Frontal cortex (tissue), 3 donors: ENCODE measurements at regions not wholly inside any gene's neighbourhood (a gene's known extent, or its start where the extent isn't known, plus 50 kb on each side); places are given as distances from the start of the nearest gene placed in this dataset.
"Not testable (repeated sequence)": the region's sequence is repeated elsewhere in the genome, so short reads cannot be mapped to it uniquely, and the experiment has no call there.

Experiments
- DNase-seq, 2 donors: peaks; one replicate each; pipeline ENCODE4 v3.0.0; 2012; ENCODE audit warnings: low spot score in 2 of 2
- FAIRE-seq: peaks from 2 replicates; lab custom pipeline; 2012; peaks lifted over from hg19 to GRCh38; lab: Jason Lieb, UNC
- donor health status: control.
- donor health status: control.
- donor health status: control.

GRCh38 chrX:25503826-25504225 is 488.1 kb upstream of the ARX start:
- no peak for FAIRE-seq
- no peak for DNase-seq

DNA sequence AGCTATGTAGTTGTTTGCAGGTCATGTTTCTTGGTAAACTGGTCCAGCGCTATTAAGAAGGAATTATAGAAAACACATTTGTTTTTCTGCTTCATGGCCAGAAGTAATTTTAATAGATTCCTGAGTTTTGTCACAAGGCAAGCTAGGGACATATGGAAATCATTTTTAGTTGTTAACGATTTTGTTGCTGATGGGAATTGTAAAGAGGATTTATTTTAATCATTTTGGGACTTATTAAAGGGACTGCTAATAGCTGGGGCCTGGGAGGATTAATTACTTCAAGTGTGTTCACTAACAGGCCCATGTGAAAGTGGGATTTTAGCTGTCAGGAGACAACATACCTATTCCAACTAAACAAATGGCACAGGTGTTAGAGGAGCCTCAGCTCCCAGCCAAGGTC is 492.0 kb upstream of the ARX start:
- no peak for DNase-seq
- no peak for FAIRE-seq

DNA sequence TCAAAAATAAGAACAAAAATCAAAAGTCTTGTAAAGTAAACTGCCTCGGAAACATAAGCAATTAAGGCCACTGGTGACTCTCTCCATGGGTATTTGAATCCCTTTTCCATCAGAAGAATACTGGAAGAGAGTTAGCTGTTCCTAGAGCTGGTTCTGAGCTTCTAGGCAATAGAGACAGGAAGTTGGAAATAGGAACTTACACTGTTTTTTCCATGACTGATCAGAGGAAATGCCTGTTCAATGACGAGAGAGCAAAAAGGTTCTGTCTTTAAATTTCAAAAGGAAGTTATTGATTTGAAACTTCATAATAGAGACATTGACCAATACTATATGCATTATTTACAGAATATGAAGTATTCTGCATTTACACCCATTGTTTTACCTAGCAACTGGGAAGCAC is 503.5 kb upstream of the ARX start:
- no peak for FAIRE-seq
- DNase-seq = no peak

DNA sequence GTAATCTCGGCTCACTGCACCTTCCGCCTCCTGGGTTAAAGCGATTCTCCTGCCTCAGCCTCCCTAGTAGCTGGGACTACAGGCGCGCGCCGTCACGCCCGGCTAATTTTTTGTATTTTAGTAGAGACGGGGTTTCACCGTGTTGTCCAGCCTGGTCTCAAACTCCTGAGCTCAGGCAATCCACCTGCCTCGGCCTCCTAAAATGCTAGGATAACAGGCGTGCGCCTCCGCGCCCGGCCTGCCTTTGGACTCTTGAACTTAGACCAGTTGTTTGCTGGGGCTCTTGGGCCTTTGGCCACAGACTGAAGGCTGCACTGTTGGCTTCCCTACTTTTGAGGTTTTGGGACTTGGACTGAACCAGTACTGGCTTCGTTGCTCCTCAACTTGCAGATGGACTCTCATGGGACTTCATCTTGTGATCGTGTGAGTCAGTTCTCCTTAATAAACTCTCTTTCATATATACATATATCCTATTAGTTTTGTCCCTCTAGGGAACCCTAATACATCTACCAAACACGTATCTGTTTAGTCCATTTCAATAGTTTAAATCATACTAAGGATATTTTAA is 506.8 kb upstream of the ARX start:
- not testable (repeated sequence) for DNase-seq, FAIRE-seq

DNA sequence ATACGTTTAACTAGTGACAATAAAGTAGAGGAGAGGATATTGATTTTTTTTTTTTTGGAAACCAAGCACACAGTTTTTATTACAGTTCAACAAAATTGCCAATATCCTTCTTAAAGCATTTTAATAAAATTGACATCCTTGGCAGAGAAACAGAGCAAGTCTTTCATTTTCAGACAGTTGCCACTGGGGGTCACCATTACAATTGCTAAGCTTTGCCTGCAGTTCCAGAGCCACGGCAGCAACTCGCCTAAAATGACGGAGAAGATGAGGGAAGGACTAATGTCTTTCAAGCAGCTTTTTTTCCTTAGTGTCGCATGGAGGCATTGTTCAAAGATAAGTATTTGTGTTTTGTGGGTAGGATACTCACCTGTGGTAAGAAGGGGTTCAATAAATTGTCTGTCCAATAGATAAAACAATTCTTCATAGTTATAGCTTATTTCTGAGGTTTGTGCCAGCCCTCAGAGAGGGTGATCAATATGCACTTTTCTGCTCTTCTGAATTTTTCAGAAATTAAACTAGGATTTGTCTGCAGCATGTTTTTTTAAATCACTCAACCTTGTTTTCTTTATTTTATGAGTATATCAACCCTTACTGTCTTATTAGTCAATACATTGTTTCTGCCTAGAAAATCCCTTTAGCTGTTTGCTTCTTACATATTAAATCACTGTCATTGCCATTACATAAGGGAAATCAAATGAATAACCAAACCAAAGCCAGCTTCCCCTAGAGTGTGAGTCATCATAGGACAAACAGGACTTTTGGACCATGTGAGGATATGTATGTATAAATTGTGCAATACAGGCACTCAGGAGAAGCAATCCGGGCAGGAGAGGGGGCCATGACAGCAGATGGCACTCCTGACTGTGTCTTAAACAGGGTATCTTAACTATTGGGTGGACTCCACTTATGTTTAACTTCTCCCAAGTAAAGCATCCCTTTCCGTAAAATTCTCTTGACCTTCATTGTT is 508.1 kb upstream of the ARX start:
- DNase-seq (peak in 1 of 2 donors; percentile 38), FAIRE-seq (no peak)

DNA sequence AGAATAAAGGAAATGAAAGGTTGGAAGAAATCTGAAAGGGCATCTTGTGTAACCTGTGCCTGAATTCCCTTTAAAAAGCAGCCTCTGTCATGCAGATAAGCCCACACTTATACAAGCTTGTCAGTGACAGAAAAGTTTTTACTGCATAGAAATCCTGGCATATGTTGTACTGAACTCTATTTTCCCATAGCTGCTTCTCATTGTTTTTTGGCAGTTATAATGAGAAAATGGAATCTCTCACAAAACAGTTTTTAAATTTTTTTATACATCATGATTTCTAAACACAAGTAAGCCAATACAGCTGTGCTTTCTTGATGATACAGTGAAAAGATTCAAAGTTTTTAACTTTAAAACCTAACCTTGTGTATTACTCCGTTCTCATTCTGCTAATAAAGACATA is 511.4 kb upstream of the ARX start:
- no peak for DNase-seq
- FAIRE-seq = no peak

- no peak for DNase-seq
- no peak for FAIRE-seq
Observed at GRCh38 chrX:25527596-25527995, 511.8 kb upstream of the ARX start.

DNA sequence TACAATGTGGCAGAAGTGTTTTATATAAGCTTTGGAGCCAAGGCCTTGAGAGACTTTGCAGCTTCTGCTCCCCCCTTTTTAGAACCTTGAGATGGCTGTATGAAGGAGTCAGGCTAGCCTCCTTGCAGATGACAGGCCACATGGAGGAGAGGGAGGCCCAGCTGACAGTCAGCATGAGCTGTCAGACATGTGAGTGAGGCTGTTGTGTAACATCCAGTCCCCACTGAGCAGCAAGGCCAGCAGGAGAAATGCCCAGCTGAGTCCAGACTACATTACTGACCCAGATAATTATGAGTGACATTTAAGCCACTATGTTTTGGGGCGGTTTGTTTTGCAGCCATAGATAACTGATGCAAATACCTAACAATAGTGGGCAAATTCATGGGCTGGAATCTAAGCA is 515.3 kb upstream of the ARX start:
- FAIRE-seq = no peak
- no peak for DNase-seq

- no peak for FAIRE-seq
- no peak for DNase-seq
Observed at GRCh38 chrX:25534091-25534490, 518.3 kb upstream of the ARX start.

DNA sequence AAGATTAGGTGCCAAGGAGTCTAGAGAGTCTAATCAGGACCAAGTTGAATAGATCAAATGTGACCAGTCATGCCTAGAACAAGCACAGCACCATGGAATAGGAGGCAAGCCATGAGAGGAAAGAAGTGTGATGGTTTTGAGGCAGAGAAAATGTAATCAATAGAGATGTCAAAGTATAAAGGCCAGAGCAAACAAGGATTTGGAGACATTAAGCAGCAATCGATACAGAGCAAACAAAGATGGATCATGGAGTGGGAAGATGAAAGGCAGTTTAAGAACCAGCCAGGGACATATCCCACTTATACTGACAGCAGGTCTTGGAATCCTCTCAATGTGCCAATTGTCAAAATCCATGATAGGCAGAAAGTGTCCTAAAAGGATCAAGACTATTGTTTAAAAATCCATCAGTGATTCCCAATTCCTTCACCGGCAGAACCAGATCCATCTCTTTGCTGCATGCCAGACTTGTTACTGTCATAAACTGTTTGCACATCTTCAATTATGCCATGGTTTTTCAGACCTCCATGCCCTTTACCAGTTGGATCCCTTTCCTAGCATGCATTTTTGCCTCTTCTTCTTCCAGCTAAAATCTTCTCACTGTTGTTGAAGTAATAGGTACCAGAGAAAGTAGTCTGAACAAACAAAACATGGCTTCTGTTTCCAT is 520.7 kb upstream of the ARX start:
- no peak for FAIRE-seq
- no peak for DNase-seq

DNA sequence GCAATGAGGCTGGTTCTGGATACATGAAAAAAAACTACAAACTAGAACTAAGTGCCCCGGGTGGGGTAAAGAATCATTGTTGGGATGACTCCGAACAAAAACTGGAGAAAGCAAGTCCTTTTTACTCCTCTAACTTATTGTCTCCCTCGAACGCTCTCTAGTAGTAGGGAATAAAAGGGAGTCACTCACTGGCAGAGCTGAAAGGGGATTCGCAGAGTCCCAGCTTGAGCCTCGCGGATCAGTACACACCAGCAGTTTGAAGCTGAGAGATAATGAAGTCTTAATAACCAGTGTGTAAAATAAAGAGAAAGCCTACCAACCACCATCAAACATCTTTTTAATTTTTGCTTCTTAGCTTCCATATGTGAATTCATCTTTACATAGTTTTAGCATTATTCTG is 521.9 kb upstream of the ARX start:
- FAIRE-seq (no peak), DNase-seq (no peak)

- FAIRE-seq (no peak), DNase-seq (no peak)
Observed at GRCh38 chrX:25544641-25545040, 528.9 kb upstream of the ARX start.

- DNase-seq = no peak
- no peak for FAIRE-seq
Observed at GRCh38 chrX:25548811-25549210, 533.0 kb upstream of the ARX start.

- no peak for DNase-seq
- FAIRE-seq = no peak
Observed at GRCh38 chrX:25555521-25555920, 539.8 kb upstream of the ARX start.

GRCh38 chrX:25558137-25558536 is 542.4 kb upstream of the ARX start:
- no peak for FAIRE-seq
- no peak for DNase-seq

DNA sequence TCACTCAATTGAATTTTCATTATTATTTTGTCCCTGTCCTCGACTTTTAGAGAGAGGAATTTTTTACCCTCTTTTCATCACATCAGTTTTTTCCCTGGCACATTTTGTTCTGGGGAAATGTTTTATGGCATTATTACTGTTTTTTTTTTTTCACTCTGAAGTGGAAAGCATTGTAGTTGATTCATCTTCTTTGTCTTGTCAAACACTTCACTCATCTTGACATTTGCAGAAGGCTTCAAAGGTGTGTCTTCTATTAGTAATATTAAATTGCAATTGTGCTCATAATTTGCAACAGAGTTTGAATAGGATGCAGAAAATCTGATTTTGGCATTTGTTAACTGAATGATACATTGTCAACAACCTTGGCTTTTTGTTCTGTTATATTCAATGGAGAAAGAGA is 545.4 kb upstream of the ARX start:
- DNase-seq (no peak), FAIRE-seq (no peak)

- DNase-seq = no peak
- FAIRE-seq = no peak
Observed at GRCh38 chrX:25573631-25574030, 557.9 kb upstream of the ARX start.

- FAIRE-seq = no peak
- no peak for DNase-seq
Observed at GRCh38 chrX:25596921-25597320, 541.2 kb upstream of the MAGEB18 start.

GRCh38 chrX:25597551-25597950 is 540.6 kb upstream of the MAGEB18 start:
- DNase-seq = no peak
- FAIRE-seq = no peak

DNA sequence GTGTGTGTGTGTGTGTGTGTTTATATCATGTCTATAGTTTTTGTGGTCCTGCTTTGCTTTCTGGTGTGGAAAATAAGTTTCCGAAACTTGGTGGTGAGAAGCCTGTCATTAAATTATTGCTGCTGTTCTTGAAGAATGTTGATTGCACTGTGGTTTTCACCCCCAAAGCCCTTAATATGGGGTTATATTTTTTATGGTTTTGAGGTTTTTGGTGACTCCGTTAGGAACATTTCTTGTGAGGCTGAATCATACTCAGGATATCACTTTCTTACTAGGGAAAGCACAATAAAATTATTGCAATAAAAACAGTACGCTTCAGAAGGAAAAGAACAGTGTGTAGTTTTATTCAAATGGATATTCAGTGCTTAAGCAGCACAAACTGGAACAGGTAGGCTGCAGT is 539.1 kb upstream of the MAGEB18 start:
- FAIRE-seq = no peak
- no peak for DNase-seq

DNA sequence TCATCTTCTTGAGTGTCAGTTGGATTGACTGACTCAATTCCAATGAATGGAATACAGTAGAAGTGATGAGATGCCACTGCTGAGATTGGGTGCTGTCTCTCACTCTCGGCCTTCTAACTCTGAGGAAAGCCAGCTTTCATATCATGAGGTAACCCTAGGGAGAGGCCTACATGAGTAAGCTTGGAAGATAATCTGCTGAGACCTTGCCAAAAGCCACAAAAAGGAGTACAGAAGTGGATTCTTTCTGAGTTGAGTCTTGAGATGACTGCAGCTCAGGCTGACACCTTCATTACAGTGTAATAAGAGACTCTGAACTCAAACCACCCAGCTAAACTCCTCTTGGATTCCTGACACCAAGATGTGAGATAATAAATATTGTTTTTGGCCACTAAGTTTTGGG is 537.4 kb upstream of the MAGEB18 start:
- no peak for DNase-seq
- no peak for FAIRE-seq
